ENCODE measurements at regions not wholly inside any gene's neighbourhood (a gene's known extent, or its start where the extent isn't known, plus 50 kb on each side); places are given as distances from the start of the nearest gene placed in this dataset.

DNA sequence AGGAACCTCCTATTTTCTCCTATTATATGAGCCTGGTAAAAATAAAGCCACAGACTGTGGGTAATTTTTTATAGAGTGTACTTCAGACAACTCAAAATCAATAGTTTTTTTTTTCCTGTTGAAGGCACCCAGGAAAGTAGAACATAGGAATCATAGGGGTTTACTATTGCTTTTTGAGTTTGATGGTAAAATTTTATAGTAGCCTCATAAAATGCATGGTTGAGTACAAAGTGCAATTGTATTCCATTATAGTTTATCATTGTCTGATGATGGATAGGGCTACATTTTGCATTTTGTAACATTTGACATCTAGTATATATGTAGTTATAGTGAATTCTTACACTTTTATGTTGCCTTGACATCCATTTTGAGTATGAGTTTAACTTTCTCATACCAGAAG, 455.0 kb downstream of the STIM2 start:
- DNase-seq (ENCODE audit: low spot score) = no peak
- ATAC-seq = no peak
- Histone ChIP-seq H3K4me2 (no peak overlapping the region), H3K9me2 (ENCODE audit: insufficient read depth) (peaks cover 6% of the 10 kb centered on the region; the same call in 1 of the 2 replicates), H3K4me1 (ENCODE audit: insufficient read depth) (peaks cover 8% of the 10 kb centered on the region; the same call in 1 of the 2 replicates), H4K20me1 (replicated peaks; ENCODE audit: insufficient read depth) (no peaks in the 10 kb centered on the region), H3K36me3 (ENCODE audit: insufficient read depth) (no peaks in the 10 kb centered on the region), H2AFZ (no peak overlapping the region), H3K4me3 (no peak overlapping the region), H3F3A (replicated peaks; ENCODE audit: low read depth) (no peaks in the 10 kb centered on the region), H3K79me2 (replicated peaks; ENCODE audit: insufficient read depth) (no peaks in the 10 kb centered on the region), H3K27ac (ENCODE audit: low read depth) (no peak overlapping the region), H3K27me3 (ENCODE audit: insufficient read depth) (no peaks in the 10 kb centered on the region)
- TF ChIP-seq REST (IDR thresholded peaks at IDR 0.05; ENCODE audit: unreplicated experiment) = no peak
- TF ChIP-seq, protein P1, sequence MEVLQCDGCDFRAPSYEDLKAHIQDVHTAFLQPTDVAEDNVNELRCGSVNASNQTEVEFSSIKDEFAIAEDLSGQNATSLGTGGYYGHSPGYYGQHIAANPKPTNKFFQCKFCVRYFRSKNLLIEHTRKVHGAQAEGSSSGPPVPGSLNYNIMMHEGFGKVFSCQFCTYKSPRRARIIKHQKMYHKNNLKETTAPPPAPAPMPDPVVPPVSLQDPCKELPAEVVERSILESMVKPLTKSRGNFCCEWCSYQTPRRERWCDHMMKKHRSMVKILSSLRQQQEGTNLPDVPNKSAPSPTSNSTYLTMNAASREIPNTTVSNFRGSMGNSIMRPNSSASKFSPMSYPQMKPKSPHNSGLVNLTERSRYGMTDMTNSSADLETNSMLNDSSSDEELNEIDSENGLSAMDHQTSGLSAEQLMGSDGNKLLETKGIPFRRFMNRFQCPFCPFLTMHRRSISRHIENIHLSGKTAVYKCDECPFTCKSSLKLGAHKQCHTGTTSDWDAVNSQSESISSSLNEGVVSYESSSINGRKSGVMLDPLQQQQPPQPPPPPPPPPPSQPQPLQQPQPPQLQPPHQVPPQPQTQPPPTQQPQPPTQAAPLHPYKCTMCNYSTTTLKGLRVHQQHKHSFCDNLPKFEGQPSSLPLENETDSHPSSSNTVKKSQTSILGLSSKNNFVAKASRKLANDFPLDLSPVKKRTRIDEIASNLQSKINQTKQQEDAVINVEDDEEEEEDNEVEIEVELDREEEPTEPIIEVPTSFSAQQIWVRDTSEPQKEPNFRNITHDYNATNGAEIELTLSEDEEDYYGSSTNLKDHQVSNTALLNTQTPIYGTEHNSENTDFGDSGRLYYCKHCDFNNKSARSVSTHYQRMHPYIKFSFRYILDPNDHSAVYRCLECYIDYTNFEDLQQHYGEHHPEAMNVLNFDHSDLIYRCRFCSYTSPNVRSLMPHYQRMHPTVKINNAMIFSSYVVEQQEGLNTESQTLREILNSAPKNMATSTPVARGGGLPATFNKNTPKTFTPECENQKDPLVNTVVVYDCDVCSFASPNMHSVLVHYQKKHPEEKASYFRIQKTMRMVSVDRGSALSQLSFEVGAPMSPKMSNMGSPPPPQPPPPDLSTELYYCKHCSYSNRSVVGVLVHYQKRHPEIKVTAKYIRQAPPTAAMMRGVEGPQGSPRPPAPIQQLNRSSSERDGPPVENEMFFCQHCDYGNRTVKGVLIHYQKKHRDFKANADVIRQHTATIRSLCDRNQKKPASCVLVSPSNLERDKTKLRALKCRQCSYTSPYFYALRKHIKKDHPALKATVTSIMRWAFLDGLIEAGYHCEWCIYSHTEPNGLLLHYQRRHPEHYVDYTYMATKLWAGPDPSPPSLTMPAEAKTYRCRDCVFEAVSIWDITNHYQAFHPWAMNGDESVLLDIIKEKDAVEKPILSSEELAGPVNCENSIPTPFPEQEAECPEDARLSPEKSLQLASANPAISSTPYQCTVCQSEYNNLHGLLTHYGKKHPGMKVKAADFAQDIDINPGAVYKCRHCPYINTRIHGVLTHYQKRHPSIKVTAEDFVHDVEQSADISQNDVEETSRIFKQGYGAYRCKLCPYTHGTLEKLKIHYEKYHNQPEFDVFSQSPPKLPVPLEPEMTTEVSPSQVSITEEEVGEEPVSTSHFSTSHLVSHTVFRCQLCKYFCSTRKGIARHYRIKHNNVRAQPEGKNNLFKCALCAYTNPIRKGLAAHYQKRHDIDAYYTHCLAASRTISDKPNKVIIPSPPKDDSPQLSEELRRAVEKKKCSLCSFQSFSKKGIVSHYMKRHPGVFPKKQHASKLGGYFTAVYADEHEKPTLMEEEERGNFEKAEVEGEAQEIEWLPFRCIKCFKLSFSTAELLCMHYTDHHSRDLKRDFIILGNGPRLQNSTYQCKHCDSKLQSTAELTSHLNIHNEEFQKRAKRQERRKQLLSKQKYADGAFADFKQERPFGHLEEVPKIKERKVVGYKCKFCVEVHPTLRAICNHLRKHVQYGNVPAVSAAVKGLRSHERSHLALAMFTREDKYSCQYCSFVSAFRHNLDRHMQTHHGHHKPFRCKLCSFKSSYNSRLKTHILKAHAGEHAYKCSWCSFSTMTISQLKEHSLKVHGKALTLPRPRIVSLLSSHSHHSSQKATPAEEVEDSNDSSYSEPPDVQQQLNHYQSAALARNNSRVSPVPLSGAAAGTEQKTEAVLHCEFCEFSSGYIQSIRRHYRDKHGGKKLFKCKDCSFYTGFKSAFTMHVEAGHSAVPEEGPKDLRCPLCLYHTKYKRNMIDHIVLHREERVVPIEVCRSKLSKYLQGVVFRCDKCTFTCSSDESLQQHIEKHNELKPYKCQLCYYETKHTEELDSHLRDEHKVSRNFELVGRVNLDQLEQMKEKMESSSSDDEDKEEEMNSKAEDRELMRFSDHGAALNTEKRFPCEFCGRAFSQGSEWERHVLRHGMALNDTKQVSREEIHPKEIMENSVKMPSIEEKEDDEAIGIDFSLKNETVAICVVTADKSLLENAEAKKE (CRISPR knock-in tag; IDR thresholded peaks at IDR 0.05) = no peak
- TF ChIP-seq EZH2 (IDR thresholded peaks at IDR 0.05; ENCODE audit: low read depth, unreplicated experiment) = no peak
- TF ChIP-seq NANOG (IDR thresholded peaks at IDR 0.05; ENCODE audit: borderline replicate concordance) = no peak
- no peak for TF ChIP-seq POLR2AphosphoS5 (IDR thresholded peaks at IDR 0.05; ENCODE audit: low read depth)
- TF ChIP-seq, protein P2, sequence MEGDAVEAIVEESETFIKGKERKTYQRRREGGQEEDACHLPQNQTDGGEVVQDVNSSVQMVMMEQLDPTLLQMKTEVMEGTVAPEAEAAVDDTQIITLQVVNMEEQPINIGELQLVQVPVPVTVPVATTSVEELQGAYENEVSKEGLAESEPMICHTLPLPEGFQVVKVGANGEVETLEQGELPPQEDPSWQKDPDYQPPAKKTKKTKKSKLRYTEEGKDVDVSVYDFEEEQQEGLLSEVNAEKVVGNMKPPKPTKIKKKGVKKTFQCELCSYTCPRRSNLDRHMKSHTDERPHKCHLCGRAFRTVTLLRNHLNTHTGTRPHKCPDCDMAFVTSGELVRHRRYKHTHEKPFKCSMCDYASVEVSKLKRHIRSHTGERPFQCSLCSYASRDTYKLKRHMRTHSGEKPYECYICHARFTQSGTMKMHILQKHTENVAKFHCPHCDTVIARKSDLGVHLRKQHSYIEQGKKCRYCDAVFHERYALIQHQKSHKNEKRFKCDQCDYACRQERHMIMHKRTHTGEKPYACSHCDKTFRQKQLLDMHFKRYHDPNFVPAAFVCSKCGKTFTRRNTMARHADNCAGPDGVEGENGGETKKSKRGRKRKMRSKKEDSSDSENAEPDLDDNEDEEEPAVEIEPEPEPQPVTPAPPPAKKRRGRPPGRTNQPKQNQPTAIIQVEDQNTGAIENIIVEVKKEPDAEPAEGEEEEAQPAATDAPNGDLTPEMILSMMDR (conservative IDR thresholded peaks at IDR 0.05; ENCODE audit: low read depth in 2 of 2) = no peak
- no peak for TF ChIP-seq JUNB (IDR thresholded peaks at IDR 0.05; ENCODE audit: unreplicated experiment)
- Mint-ChIP-seq H3K4me3 (no peak overlapping the region), H3K36me3 (ENCODE audit: low read depth) (no peaks in the 10 kb centered on the region), H3K27me3 (ENCODE audit: insufficient read depth, low read depth, poor library complexity) (peaks cover 3% of the 10 kb centered on the region), H3K27ac (no peak overlapping the region), H3K4me1 (peaks cover 4% of the 10 kb centered on the region; the same call in 2 of the 3 replicates), H3K9me3 (no peaks in the 10 kb centered on the region; the same call in 2 of the 3 replicates)
